Common myeloid progenitor, CD34-positive (primary cell): ENCODE measurements at regions not wholly inside any gene's neighbourhood (a gene's known extent, or its start where the extent isn't known, plus 50 kb on each side); places are given as distances from the start of the nearest gene placed in this dataset.

Experiments
- CTCF ChIA-PET: fragments of 350-600 bp; sonication (Branson Sonifier 250); formaldehyde crosslinking; loops from one replicate; lab custom pipeline; 2021; ENCODE audit warnings: antibody characterized with exemption; lab: Charles Lee
- POLR2A ChIA-PET: fragments of 350-600 bp; sonication (Branson Sonifier 250); formaldehyde crosslinking; loops from one replicate; lab custom pipeline; 2021; ENCODE audit warnings: antibody characterized with exemption; lab: Charles Lee
- DNase-seq, 3 donors: peaks; one replicate each; pipeline versions ENCODE4 v3.0.0 to v3.0.0-alpha.2; 2013
- H3K27ac ChIP-seq, 2 experiments: 1 replicate in 1 of 2; 2 replicates in 1 of 2; pipeline ENCODE4 v1.7.0; 2013; ENCODE audit warnings: inconsistent platforms in 2 of 2, low read length in 2 of 2, mild to moderate bottlenecking in 2 of 2, low read depth in 1 of 2, moderate library complexity in 1 of 2; ENCODE audit not compliant: severe bottlenecking in 2 of 2, insufficient read depth in 1 of 2, poor library complexity in 1 of 2
- H3K27me3 ChIP-seq, 5 experiments: replicated peaks in 2 of 5; 1 replicate in 3 of 5; 2 replicates in 2 of 5; pipeline versions ENCODE4 v1.6.1 to v1.7.0; 2013; ENCODE audit warnings: low read length in 4 of 5, mild to moderate bottlenecking in 2 of 5, moderate library complexity in 2 of 5, inconsistent platforms in 1 of 5; ENCODE audit not compliant: insufficient read depth in 5 of 5, control insufficient read depth in 4 of 5
- H3K36me3 ChIP-seq, 4 experiments: 1 replicate in 2 of 4; 2 replicates in 2 of 4; pipeline versions ENCODE4 v1.6.1 to v1.7.0; 2013; ENCODE audit warnings: low read length in 3 of 4, control low read depth in 1 of 4, mild to moderate bottlenecking in 1 of 4; ENCODE audit not compliant: control insufficient read depth in 4 of 4, insufficient read depth in 4 of 4
- H3K4me1 ChIP-seq, 4 experiments: 1 replicate in 3 of 4; 2 replicates in 1 of 4; pipeline versions ENCODE4 v1.6.1 to v1.7.1; 2013; ENCODE audit warnings: low read length in 3 of 4, mild to moderate bottlenecking in 3 of 4, control low read depth in 1 of 4, inconsistent platforms in 1 of 4, moderate library complexity in 1 of 4; ENCODE audit not compliant: control insufficient read depth in 4 of 4, insufficient read depth in 4 of 4; ENCODE audit errors: control extremely low read depth in 1 of 4
- H3K4me3 ChIP-seq, 7 experiments: 1 replicate in 4 of 7; 2 replicates in 3 of 7; pipeline versions ENCODE4 v1.5.1 to v1.7.0; 2013; ENCODE audit warnings: mild to moderate bottlenecking in 7 of 7, low read length in 6 of 7, moderate library complexity in 6 of 7, inconsistent platforms in 2 of 7, low read depth in 2 of 7, control low read depth in 1 of 7; ENCODE audit not compliant: insufficient read depth in 4 of 7, control insufficient read depth in 1 of 7; ENCODE audit errors: extremely low read depth in 1 of 7
- H3K9me3 ChIP-seq, 5 experiments: 1 replicate in 4 of 5; 2 replicates in 1 of 5; pipeline versions ENCODE4 v1.6.1 to v1.7.1; 2013; ENCODE audit warnings: low read length in 4 of 5, mild to moderate bottlenecking in 2 of 5, inconsistent platforms in 1 of 5, low read depth in 1 of 5, moderate library complexity in 1 of 5; ENCODE audit not compliant: control insufficient read depth in 4 of 5, insufficient read depth in 2 of 5; ENCODE audit errors: control extremely low read depth in 1 of 5
- WGBS: methylation state at CpG from one replicate; pipeline ENCODE4 v1.1.5; 2013; ENCODE audit not compliant: insufficient coverage; 5-methylcytosine and 5-hydroxymethylcytosine counted together

GRCh38 chr10:128420623-128421022 lies 294.4 kb upstream of the MKI67 start:
- Histone ChIP-seq H3K36me3 (no peaks in the 10 kb centered on the region), H3K9me3 (no peaks in the 10 kb centered on the region), H3K27me3 (peaks cover 0 to 15% (median 3%) of the 10 kb centered on the region in 5 experiments), H3K4me1 (no peaks in the 10 kb centered on the region), H3K27ac (no peak overlapping the region), H3K4me3 (no peak overlapping the region)
- ChIA-PET CTCF (interaction anchor here (1.5 kb wide), 1 partner anchor 153 kb away, joined by 3 read pairs; no protein-coding TSS in a partner anchor), POLR2A (no interaction called here)
- DNase-seq, result no peak
- WGBS, result no CpG with 5 or more reads among the region's 3 CpGs

GRCh38 chr10:128421371-128422160 lies 295.3 kb upstream of the MKI67 start:
- CTCF ChIA-PET, result interaction anchor here (1.5 kb wide), 1 partner anchor 154 kb away, joined by 3 read pairs; no protein-coding TSS in a partner anchor
- Histone ChIP-seq H3K27me3 (peaks cover 0 to 15% (median 2%) of the 10 kb centered on the region in 5 experiments), H3K9me3 (no peaks in the 10 kb centered on the region), H3K27ac (no peak overlapping the region), H3K4me1 (no peaks in the 10 kb centered on the region), H3K36me3 (no peaks in the 10 kb centered on the region), H3K4me3 (no peak overlapping the region)
- DNase-seq, result no peak
- 89% methylated on average over 8 of the region's 9 CpGs for WGBS
- POLR2A ChIA-PET, result no interaction called here

GRCh38 chr10:128422190-128422589 lies 296.0 kb upstream of the MKI67 start:
- 92% methylated on average over 7 of the region's 13 CpGs for WGBS
- Histone ChIP-seq H3K27me3 (peaks cover 0 to 17% (median 2%) of the 10 kb centered on the region in 5 experiments), H3K36me3 (no peaks in the 10 kb centered on the region), H3K4me1 (no peaks in the 10 kb centered on the region), H3K9me3 (no peaks in the 10 kb centered on the region), H3K27ac (no peak overlapping the region), H3K4me3 (no peak overlapping the region)
- ChIA-PET CTCF (no interaction called here), POLR2A (no interaction called here)
- DNase-seq, result no peak

- peaks cover 0 to 17% (median 4%) of the 10 kb centered on the region in 5 experiments for H3K27me3 ChIP-seq
- DNase-seq, result no peak
- no peaks in the 10 kb centered on the region for H3K4me1 ChIP-seq
- WGBS, result 100% methylated on average over 3 of the region's 5 CpGs
- no peaks in the 10 kb centered on the region for H3K9me3 ChIP-seq
- H3K4me3 ChIP-seq, result no peak overlapping the region
- no peak overlapping the region for H3K27ac ChIP-seq
- H3K36me3 ChIP-seq, result no peaks in the 10 kb centered on the region
- ChIA-PET POLR2A (no interaction called here), CTCF (no interaction called here)
Measured at GRCh38 chr10:128422999-128423398, 296.8 kb upstream of the MKI67 start.

- H3K27me3 ChIP-seq, result peaks cover 0 to 31% (median 9%) of the 10 kb centered on the region in 5 experiments
- no peak overlapping the region for H3K4me3 ChIP-seq
- no peaks in the 10 kb centered on the region for H3K36me3 ChIP-seq
- ChIA-PET CTCF (no interaction called here), POLR2A (no interaction called here)
- no peak overlapping the region for H3K27ac ChIP-seq
- 91% methylated on average over 8 of the region's 10 CpGs for WGBS
- H3K9me3 ChIP-seq, result no peaks in the 10 kb centered on the region
- no peak for DNase-seq
- no peaks in the 10 kb centered on the region for H3K4me1 ChIP-seq
Measured at GRCh38 chr10:128429321-128429720, 303.1 kb upstream of the MKI67 start.

- ChIA-PET CTCF (no interaction called here), POLR2A (no interaction called here)
- Histone ChIP-seq H3K4me3 (no peak overlapping the region), H3K4me1 (no peaks in the 10 kb centered on the region), H3K36me3 (no peaks in the 10 kb centered on the region), H3K9me3 (no peaks in the 10 kb centered on the region), H3K27me3 (peaks cover 0 to 38% (median 12%) of the 10 kb centered on the region in 5 experiments), H3K27ac (no peak overlapping the region)
- WGBS, result 84% methylated on average over 33 of the region's 33 CpGs
- no peak for DNase-seq
Measured at GRCh38 chr10:128429835-128430513, 303.8 kb upstream of the MKI67 start.

GRCh38 chr10:128431083-128431482 lies 304.9 kb upstream of the MKI67 start:
- ChIA-PET POLR2A (no interaction called here), CTCF (no interaction called here)
- no peak for DNase-seq
- 71% methylated on average over 10 of the region's 12 CpGs for WGBS
- no peaks in the 10 kb centered on the region for H3K36me3 ChIP-seq
- H3K9me3 ChIP-seq, result no peaks in the 10 kb centered on the region
- H3K27ac ChIP-seq, result no peak overlapping the region
- no peak overlapping the region for H3K4me3 ChIP-seq
- no peaks in the 10 kb centered on the region for H3K4me1 ChIP-seq
- peaks cover 0 to 46% (median 17%) of the 10 kb centered on the region in 5 experiments for H3K27me3 ChIP-seq
